HL-60 (cell line): ENCODE measurements at regions not wholly inside any gene's neighbourhood (a gene's known extent, or its start where the extent isn't known, plus 50 kb on each side); places are given as distances from the start of the nearest gene placed in this dataset.
A peak's percentile ranks its signal among the peaks of the same experiment; 100 is the strongest.

ENCODE experiments used
- DNase-seq, 2 experiments: peaks; one replicate each; pipeline ENCODE4 v3.0.0-alpha.2; 2010 to 2020; ENCODE audit warnings: low read depth in 1 of 2, low spot score in 1 of 2
- H3K27ac ChIP-seq: fragments of 250-450 bp; sonication (Bioruptor Pico); replicated peaks from 2 replicates; pipeline ENCODE4 v1.5.1; 2020; ENCODE audit warnings: mild to moderate bottlenecking, moderate library complexity
- H3K27me3 ChIP-seq: fragments of 250-450 bp; sonication (Bioruptor Pico); 2 replicates; pipeline ENCODE4 v1.5.1; 2021; ENCODE audit warnings: mild to moderate bottlenecking, moderate library complexity; ENCODE audit not compliant: insufficient read depth, poor library complexity, severe bottlenecking
- H3K4me3 ChIP-seq: replicated peaks from 2 replicates; pipeline ENCODE4 v1.5.1; 2011; ENCODE audit warnings: mild to moderate bottlenecking, control low read depth, low read length; ENCODE audit not compliant: insufficient read depth
- GABPA ChIP-seq: IDR thresholded peaks from 2 replicates; pipeline ENCODE4 v1.6.1; 2012; ENCODE audit warnings: low read depth
- POLR2AphosphoS5 ChIP-seq: IDR thresholded peaks from 2 replicates; pipeline ENCODE4 v1.6.1; 2012; ENCODE audit warnings: low read depth
- SPI1 ChIP-seq: IDR thresholded peaks from 2 replicates; pipeline ENCODE4 v1.6.1; 2012; ENCODE audit warnings: low read depth, mild to moderate bottlenecking, borderline replicate concordance
- TF ChIP-seq, protein P1 (sequence below): IDR thresholded peaks from 2 replicates; pipeline ENCODE4 v1.6.1; 2012; ENCODE audit warnings: low read depth; ENCODE audit not compliant: insufficient replicate concordance
- TF ChIP-seq, protein P2 (sequence below): IDR thresholded peaks from one replicate; pipeline ENCODE4 v1.5.1; 2011; ENCODE audit warnings: low read length, control low read depth, inconsistent platforms; ENCODE audit not compliant: insufficient read depth

DNA sequence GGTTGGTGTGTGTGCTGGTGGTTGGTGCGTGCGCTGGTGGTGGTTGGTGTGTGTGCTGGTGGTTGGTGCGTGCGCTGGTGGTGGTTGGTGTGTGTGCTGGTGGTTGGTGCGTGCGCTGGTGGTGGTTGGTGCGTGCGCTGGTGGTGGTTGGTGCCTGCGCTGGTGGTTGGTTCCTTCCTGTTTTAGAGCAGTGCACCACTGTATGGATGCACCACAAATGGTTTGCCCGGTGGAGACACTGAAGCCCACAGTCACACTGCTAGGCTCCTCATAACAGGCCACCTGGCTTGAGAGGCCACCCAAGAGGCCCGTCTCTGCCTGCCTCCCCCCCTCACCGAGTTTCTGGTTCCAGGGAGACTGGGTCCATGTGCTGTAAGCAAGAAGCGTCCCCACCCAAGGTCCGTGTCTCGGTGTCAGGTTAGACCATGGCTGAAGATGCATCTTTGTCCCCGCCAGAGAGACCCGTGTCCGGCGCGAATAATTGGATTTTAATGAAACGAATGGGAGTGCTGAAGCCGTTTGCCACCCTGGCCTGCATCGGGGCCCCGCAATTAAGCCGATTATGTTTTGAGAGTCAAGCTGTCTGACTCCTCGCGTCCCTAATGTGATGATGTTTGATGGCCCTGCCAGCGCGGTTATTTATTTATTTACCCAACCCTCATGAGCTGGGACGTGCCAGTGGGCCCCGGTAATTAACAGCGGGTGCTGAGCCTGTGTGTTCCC lies 161.3 kb upstream of the GSE1 start:
- no peak overlapping the region for H3K4me3 ChIP-seq
- H3K27ac ChIP-seq: no peak overlapping the region
- DNase-seq: peak in 1 of 2 experiments; percentile 25
- TF ChIP-seq POLR2AphosphoS5 (no peak), GABPA (no peak), SPI1 (no peak)
- TF ChIP-seq, protein P1, sequence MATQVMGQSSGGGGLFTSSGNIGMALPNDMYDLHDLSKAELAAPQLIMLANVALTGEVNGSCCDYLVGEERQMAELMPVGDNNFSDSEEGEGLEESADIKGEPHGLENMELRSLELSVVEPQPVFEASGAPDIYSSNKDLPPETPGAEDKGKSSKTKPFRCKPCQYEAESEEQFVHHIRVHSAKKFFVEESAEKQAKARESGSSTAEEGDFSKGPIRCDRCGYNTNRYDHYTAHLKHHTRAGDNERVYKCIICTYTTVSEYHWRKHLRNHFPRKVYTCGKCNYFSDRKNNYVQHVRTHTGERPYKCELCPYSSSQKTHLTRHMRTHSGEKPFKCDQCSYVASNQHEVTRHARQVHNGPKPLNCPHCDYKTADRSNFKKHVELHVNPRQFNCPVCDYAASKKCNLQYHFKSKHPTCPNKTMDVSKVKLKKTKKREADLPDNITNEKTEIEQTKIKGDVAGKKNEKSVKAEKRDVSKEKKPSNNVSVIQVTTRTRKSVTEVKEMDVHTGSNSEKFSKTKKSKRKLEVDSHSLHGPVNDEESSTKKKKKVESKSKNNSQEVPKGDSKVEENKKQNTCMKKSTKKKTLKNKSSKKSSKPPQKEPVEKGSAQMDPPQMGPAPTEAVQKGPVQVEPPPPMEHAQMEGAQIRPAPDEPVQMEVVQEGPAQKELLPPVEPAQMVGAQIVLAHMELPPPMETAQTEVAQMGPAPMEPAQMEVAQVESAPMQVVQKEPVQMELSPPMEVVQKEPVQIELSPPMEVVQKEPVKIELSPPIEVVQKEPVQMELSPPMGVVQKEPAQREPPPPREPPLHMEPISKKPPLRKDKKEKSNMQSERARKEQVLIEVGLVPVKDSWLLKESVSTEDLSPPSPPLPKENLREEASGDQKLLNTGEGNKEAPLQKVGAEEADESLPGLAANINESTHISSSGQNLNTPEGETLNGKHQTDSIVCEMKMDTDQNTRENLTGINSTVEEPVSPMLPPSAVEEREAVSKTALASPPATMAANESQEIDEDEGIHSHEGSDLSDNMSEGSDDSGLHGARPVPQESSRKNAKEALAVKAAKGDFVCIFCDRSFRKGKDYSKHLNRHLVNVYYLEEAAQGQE: no peak
- TF ChIP-seq, protein P2, sequence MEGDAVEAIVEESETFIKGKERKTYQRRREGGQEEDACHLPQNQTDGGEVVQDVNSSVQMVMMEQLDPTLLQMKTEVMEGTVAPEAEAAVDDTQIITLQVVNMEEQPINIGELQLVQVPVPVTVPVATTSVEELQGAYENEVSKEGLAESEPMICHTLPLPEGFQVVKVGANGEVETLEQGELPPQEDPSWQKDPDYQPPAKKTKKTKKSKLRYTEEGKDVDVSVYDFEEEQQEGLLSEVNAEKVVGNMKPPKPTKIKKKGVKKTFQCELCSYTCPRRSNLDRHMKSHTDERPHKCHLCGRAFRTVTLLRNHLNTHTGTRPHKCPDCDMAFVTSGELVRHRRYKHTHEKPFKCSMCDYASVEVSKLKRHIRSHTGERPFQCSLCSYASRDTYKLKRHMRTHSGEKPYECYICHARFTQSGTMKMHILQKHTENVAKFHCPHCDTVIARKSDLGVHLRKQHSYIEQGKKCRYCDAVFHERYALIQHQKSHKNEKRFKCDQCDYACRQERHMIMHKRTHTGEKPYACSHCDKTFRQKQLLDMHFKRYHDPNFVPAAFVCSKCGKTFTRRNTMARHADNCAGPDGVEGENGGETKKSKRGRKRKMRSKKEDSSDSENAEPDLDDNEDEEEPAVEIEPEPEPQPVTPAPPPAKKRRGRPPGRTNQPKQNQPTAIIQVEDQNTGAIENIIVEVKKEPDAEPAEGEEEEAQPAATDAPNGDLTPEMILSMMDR: no peak
- no peaks in the 10 kb centered on the region for H3K27me3 ChIP-seq

DNA sequence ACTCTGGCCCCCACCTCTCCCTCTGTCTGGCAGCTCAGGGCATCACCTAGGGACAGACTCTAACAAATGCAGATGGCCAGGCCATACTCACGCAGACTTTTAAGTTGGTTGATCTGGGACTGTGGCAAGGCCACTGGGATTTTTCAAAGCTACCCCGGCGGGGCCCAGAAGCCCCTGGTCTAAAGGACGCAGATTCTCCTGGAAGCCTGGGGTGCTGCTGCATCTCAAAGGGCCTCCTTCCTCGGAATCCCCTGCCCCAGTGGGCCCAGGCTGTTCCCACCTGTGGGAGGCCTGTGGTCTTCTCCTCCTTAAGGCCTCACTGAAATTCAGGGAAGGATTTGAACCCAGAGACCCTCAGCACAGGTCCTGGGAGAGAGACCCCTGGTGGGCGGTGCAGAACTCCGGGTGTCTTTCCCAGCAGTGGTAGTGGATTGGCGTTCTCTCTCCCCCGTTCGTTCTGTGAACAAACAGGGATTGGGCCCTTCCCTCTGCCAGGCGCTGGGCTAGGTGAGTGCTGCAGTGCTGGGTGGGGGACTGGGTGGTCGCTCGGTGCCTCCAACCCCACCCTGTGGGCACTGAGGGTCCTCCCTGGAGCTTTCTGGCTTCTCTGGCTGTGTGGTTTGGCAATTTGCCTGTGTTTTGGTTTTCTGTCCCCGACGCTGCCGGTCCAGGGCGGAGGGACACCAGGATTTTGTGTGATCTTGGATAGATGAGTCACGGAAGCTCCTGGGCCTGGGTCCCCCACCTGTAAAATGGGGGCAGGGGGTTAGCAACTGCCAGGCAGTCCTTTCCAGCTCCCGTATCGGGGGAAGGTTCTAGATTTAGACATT lies 160.5 kb upstream of the GSE1 start:
- no peak for DNase-seq
- Histone ChIP-seq H3K4me3 (no peak overlapping the region), H3K27me3 (no peaks in the 10 kb centered on the region), H3K27ac (no peak overlapping the region)
- TF ChIP-seq, protein P2: no peak
- TF ChIP-seq GABPA (no peak), SPI1 (no peak), POLR2AphosphoS5 (no peak)
- TF ChIP-seq, protein P1: no peak

DNA sequence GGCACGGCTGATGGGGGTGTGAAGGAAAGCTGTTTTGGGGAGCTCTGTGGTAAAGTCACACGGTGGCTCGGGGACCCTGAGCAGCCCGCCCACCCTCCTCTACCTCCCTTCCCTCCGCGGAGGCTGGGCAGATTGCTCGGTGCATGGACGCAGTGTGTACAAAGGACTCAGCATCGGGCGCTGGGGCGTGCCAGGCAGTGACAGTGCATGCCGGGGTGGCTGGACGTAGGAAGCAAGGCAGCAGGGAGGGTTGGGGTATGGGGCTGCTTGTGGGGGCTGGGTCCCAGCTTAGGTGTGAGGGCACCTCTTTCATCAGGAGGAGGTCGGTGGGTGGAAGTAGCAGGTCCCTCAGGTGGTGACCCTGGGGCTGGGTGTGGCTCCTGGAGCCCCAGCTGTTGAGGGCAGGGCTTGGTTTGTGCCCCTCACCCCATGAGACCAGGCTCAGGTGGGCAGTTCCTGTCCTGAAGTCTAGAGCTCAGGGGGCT lies 159.9 kb upstream of the GSE1 start:
- Histone ChIP-seq H3K27ac (no peak overlapping the region), H3K27me3 (no peaks in the 10 kb centered on the region), H3K4me3 (no peak overlapping the region)
- no peak for DNase-seq
- TF ChIP-seq POLR2AphosphoS5: no peak
- no peak for TF ChIP-seq GABPA
- no peak for TF ChIP-seq SPI1
- TF ChIP-seq, protein P1: no peak
- TF ChIP-seq, protein P2: no peak
